HEK293 (cell line): ENCODE measurements at regions not wholly inside any gene's neighbourhood (a gene's known extent, or its start where the extent isn't known, plus 50 kb on each side); places are given as distances from the start of the nearest gene placed in this dataset.

ENCODE experiments used
- CTCF ChIA-PET: fragments of 350-600 bp; formaldehyde crosslinking; extraction: SDS; loops from one replicate; lab custom pipeline; 2021; ENCODE audit warnings: antibody characterized with exemption; lab: Yijun Ruan, JAX
- POLR2A ChIA-PET: fragments of 300-600 bp; formaldehyde crosslinking; extraction: SDS; loops from one replicate; lab custom pipeline; 2020; ENCODE audit warnings: antibody characterized with exemption, inconsistent platforms; lab: Yijun Ruan, JAX
- H3K27ac ChIP-seq: fragments of 200-500 bp; sonication (Bioruptor generic); 2 replicates; pipeline ENCODE4 v1.5.1; 2014; ENCODE audit warnings: low read depth, low read length, control low read depth, inconsistent platforms; ENCODE audit errors: extremely low read depth
- H3K36me3 ChIP-seq, 2 experiments: fragments of 200-500 bp in 1 of 2; sonication (Bioruptor generic) in 1 of 2; 1 replicate in 1 of 2; 2 replicates in 1 of 2; pipeline ENCODE4 v1.5.1; 2014 to 2017; ENCODE audit warnings: inconsistent platforms in 2 of 2, low read length in 2 of 2; ENCODE audit not compliant: control insufficient read depth in 2 of 2, insufficient read depth in 1 of 2
- H3K4me1 ChIP-seq: fragments of 200-500 bp; sonication (Bioruptor generic); 2 replicates; pipeline ENCODE4 v1.5.1; 2014; ENCODE audit warnings: mild to moderate bottlenecking, low read length, inconsistent platforms; ENCODE audit not compliant: control insufficient read depth, insufficient read depth
- H3K4me3 ChIP-seq: 2 replicates; pipeline ENCODE4 v1.5.1; 2011; ENCODE audit warnings: low read depth, mild to moderate bottlenecking, control low read depth, low read length, moderate library complexity
- H3K9me3 ChIP-seq: fragments of 200-500 bp; sonication (Bioruptor generic); 2 replicates; pipeline ENCODE4 v1.5.1; 2014; ENCODE audit warnings: low read depth, low read length, inconsistent platforms; ENCODE audit not compliant: control insufficient read depth, insufficient read depth
- BCL11A ChIP-seq: fragments of 450-650 bp; formaldehyde crosslinking; IDR thresholded peaks from 2 replicates; pipeline ENCODE4 v1.5.1; 2016; ENCODE audit warnings: low read depth, missing biosample characterization, missing genetic modification characterization
- GLIS1 ChIP-seq: fragments of 450-650 bp; formaldehyde crosslinking; IDR thresholded peaks from 2 replicates; pipeline ENCODE4 v1.5.1; 2016; ENCODE audit warnings: missing biosample characterization, missing genetic modification characterization
- INSM2 ChIP-seq: fragments of 450-650 bp; formaldehyde crosslinking; IDR thresholded peaks from 2 replicates; pipeline ENCODE4 v1.5.1; 2016; ENCODE audit warnings: missing biosample characterization, missing genetic modification characterization
- KLF1 ChIP-seq: fragments of 450-650 bp; formaldehyde crosslinking; IDR thresholded peaks from 2 replicates; pipeline ENCODE4 v1.5.1; 2016; ENCODE audit warnings: missing biosample characterization, missing genetic modification characterization
- SCRT1 ChIP-seq: fragments of 450-650 bp; formaldehyde crosslinking; IDR thresholded peaks from 2 replicates; pipeline ENCODE4 v1.5.1; 2016; ENCODE audit warnings: missing biosample characterization, missing genetic modification characterization, borderline replicate concordance
- SETDB1 ChIP-seq: IDR thresholded peaks from one replicate; pipeline ENCODE4 v1.6.1; 2017; ENCODE audit warnings: mild to moderate bottlenecking, low read length, moderate library complexity, mixed read lengths; ENCODE audit not compliant: insufficient read length
- ZBTB26 ChIP-seq: fragments of 450-650 bp; formaldehyde crosslinking; optimal IDR thresholded peaks from 2 replicates; pipeline ENCODE3; 2016; ENCODE audit warnings: missing biosample characterization, mild to moderate bottlenecking, missing genetic modification characterization
- ZNF184 ChIP-seq: fragments of 450-650 bp; IDR thresholded peaks from 2 replicates; pipeline ENCODE4 v1.5.1; 2018; ENCODE audit warnings: missing biosample characterization, mild to moderate bottlenecking, missing genetic modification characterization
- ZNF266 ChIP-seq: fragments of 450-650 bp; formaldehyde crosslinking; IDR thresholded peaks from 2 replicates; pipeline ENCODE4 v1.5.1; 2016; ENCODE audit warnings: missing biosample characterization, missing genetic modification characterization, low read depth
- ZNF280D ChIP-seq: fragments of 450-650 bp; formaldehyde crosslinking; IDR thresholded peaks from 2 replicates; pipeline ENCODE4 v1.5.1; 2016; ENCODE audit warnings: missing biosample characterization, missing genetic modification characterization
- ZNF426 ChIP-seq: fragments of 450-650 bp; formaldehyde crosslinking; IDR thresholded peaks from 2 replicates; pipeline ENCODE4 v1.5.1; 2017; ENCODE audit warnings: missing biosample characterization, missing genetic modification characterization, mild to moderate bottlenecking, inconsistent platforms, moderate library complexity
- ZNF510 ChIP-seq: fragments of 450-650 bp; formaldehyde crosslinking; IDR thresholded peaks from 2 replicates; pipeline ENCODE4 v1.5.1; 2018; ENCODE audit warnings: mild to moderate bottlenecking, missing genetic modification characterization, missing biosample characterization; ENCODE audit not compliant: insufficient replicate concordance
- ZNF518A ChIP-seq: fragments of 450-650 bp; formaldehyde crosslinking; conservative IDR thresholded peaks from 2 replicates; pipeline ENCODE4 v1.5.1; 2016; ENCODE audit warnings: low read depth, missing biosample characterization, missing genetic modification characterization
- ZNF555 ChIP-seq: fragments of 450-650 bp; formaldehyde crosslinking; conservative IDR thresholded peaks from 2 replicates; pipeline ENCODE4 v1.5.1; 2017; ENCODE audit warnings: missing biosample characterization, mild to moderate bottlenecking, missing genetic modification characterization, inconsistent platforms
- ZNF596 ChIP-seq: fragments of 450-650 bp; IDR thresholded peaks from 2 replicates; pipeline ENCODE4 v1.5.0; 2018; ENCODE audit warnings: missing biosample characterization, mild to moderate bottlenecking, missing genetic modification characterization, moderate library complexity
- ZNF626 ChIP-seq: fragments of 450-650 bp; sonication (Bioruptor Pico); formaldehyde crosslinking; IDR thresholded peaks from 2 replicates; pipeline ENCODE4 v1.5.1; 2018; ENCODE audit warnings: missing biosample characterization, missing genetic modification characterization, inconsistent platforms
- ZSCAN30 ChIP-seq: fragments of 450-650 bp; IDR thresholded peaks from 2 replicates; pipeline ENCODE4 v1.5.1; 2018; ENCODE audit warnings: missing biosample characterization, mild to moderate bottlenecking, missing genetic modification characterization, moderate library complexity
- ZXDB ChIP-seq: fragments of 450-650 bp; formaldehyde crosslinking; IDR thresholded peaks from 2 replicates; pipeline ENCODE4 v1.5.1; 2016; ENCODE audit warnings: missing biosample characterization, missing genetic modification characterization
- TF ChIP-seq, protein P1 (sequence below): fragments of 450-650 bp; IDR thresholded peaks from 2 replicates; pipeline ENCODE4 v1.5.1; 2018; ENCODE audit warnings: missing biosample characterization, mild to moderate bottlenecking, missing genetic modification characterization
- TF ChIP-seq, protein P2 (sequence below): fragments of 450-650 bp; formaldehyde crosslinking; IDR thresholded peaks from 2 replicates; pipeline ENCODE4 v1.5.1; 2016; ENCODE audit warnings: missing biosample characterization, missing genetic modification characterization

- H3K36me3 ChIP-seq = no peaks in the 10 kb centered on the region
- POLR2A ChIA-PET = no interaction called here
- H3K4me1 ChIP-seq = no peaks in the 10 kb centered on the region
- H3K4me3 ChIP-seq = no peak overlapping the region
- H3K27ac ChIP-seq = no peak overlapping the region
- TF ChIP-seq, protein P1, sequence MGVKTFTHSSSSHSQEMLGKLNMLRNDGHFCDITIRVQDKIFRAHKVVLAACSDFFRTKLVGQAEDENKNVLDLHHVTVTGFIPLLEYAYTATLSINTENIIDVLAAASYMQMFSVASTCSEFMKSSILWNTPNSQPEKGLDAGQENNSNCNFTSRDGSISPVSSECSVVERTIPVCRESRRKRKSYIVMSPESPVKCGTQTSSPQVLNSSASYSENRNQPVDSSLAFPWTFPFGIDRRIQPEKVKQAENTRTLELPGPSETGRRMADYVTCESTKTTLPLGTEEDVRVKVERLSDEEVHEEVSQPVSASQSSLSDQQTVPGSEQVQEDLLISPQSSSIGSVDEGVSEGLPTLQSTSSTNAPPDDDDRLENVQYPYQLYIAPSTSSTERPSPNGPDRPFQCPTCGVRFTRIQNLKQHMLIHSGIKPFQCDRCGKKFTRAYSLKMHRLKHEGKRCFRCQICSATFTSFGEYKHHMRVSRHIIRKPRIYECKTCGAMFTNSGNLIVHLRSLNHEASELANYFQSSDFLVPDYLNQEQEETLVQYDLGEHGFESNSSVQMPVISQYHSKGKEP (tag by site-specific recombination) = no peak
- no peak for TF ChIP-seq INSM2 (tag by site-specific recombination)
- TF ChIP-seq, protein P2, sequence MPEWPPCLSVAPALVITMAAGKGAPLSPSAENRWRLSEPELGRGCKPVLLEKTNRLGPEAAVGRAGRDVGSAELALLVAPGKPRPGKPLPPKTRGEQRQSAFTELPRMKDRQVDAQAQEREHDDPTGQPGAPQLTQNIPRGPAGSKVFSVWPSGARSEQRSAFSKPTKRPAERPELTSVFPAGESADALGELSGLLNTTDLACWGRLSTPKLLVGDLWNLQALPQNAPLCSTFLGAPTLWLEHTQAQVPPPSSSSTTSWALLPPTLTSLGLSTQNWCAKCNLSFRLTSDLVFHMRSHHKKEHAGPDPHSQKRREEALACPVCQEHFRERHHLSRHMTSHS (tag by site-specific recombination) = no peak
- TF ChIP-seq ZNF555 (tag by site-specific recombination) = no peak
- TF ChIP-seq, all 188 proteins: peak for 0
- H3K9me3 ChIP-seq = no peaks in the 10 kb centered on the region
- CTCF ChIA-PET = no interaction called here
Measured at GRCh38 chr10:54900584-54900983, 99.6 kb upstream of the PCDH15 start.

DNA sequence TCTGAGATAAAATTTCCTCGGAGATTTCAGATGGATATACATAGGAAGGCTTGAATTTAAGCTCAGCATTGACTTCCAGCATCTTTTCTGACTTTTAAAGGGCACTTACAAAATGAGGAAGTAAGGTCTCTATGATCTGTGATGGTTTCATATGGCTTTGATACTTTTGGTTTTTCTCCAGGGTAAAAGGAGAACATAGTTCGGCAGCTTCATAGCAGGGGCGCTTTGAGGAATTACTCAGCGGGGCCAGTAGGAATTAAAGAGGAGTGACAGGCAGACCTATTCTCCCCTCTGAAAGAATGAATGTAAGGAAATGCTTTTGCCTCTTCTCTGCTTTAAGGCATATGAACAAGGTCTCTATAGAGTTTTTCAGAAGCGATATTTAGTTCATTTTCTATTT lies 80.0 kb upstream of the PCDH15 start:
- ChIA-PET POLR2A (no interaction called here), CTCF (no interaction called here)
- H3K4me3 ChIP-seq = no peak overlapping the region
- H3K27ac ChIP-seq = no peak overlapping the region
- H3K9me3 ChIP-seq = no peaks in the 10 kb centered on the region
- H3K36me3 ChIP-seq = no peaks in the 10 kb centered on the region
- H3K4me1 ChIP-seq = no peaks in the 10 kb centered on the region
- TF ChIP-seq BCL11A (tag by site-specific recombination) = no peak
- no peak for TF ChIP-seq ZNF518A (tag by site-specific recombination)
- no peak for TF ChIP-seq SCRT1 (tag by site-specific recombination)
- no peak for TF ChIP-seq ZNF510
- no peak for TF ChIP-seq ZSCAN30 (tag by site-specific recombination)
- TF ChIP-seq ZNF266 (tag by site-specific recombination) = no peak
- TF ChIP-seq ZNF626 (tag by site-specific recombination) = no peak
- no peak for TF ChIP-seq ZNF280D (tag by site-specific recombination)
- TF ChIP-seq GLIS1 (tag by site-specific recombination) = no peak
- no peak for TF ChIP-seq SETDB1
- TF ChIP-seq ZXDB (tag by site-specific recombination) = no peak
- no peak for TF ChIP-seq ZBTB26 (tag by site-specific recombination)
- no peak for TF ChIP-seq ZNF426 (tag by site-specific recombination)
- TF ChIP-seq ZNF184 (tag by site-specific recombination) = no peak
- no peak for TF ChIP-seq ZNF596 (tag by site-specific recombination)
- no peak for TF ChIP-seq KLF1 (tag by site-specific recombination)
